ENCODE measurements at regions not wholly inside any gene's neighbourhood (a gene's known extent, or its start where the extent isn't known, plus 50 kb on each side); places are given as distances from the start of the nearest gene placed in this dataset.

GRCh38 chr2:144161061-144161460 lies 358.9 kb downstream of the ZEB2 start:
- no peak for TF ChIP-seq CTCF (conservative IDR thresholded peaks at IDR 0.05; ENCODE audit: low read depth, low read length)
- no peak for TF ChIP-seq EZH2 (IDR thresholded peaks at IDR 0.05; ENCODE audit: low read length, unreplicated experiment)
- TF ChIP-seq EZH2phosphoT487 (IDR thresholded peaks at IDR 0.05; ENCODE audit: borderline replicate concordance, low read length) = no peak

Measured in PC-3 (cell line).